DOHH2 (cell line): ENCODE measurements at regions not wholly inside any gene's neighbourhood (a gene's known extent, or its start where the extent isn't known, plus 50 kb on each side); places are given as distances from the start of the nearest gene placed in this dataset.

Experiments used
- CTCF ChIP-seq: fragments of 200-600 bp; sonication (generic); IDR thresholded peaks from one replicate; pipeline ENCODE4 v1.5.1; 2014; ENCODE audit warnings: antibody characterized with exemption, mild to moderate bottlenecking, low read depth, low read length; ENCODE audit not compliant: poor library complexity, severe bottlenecking
- EZH2phosphoT487 ChIP-seq: fragments of 200-600 bp; sonication (generic); IDR thresholded peaks from 2 replicates; pipeline ENCODE4 v1.6.1; 2017; ENCODE audit warnings: borderline replicate concordance, mild to moderate bottlenecking, antibody characterized with exemption, low read length, moderate library complexity, mixed read lengths

GRCh38 chr2:185891804-185892411 lies 153.3 kb downstream of the FSIP2 start:
- TF ChIP-seq CTCF (no peak), EZH2phosphoT487 (no peak)
